WTC11 (cell line): ENCODE measurements at regions not wholly inside any gene's neighbourhood (a gene's known extent, or its start where the extent isn't known, plus 50 kb on each side); places are given as distances from the start of the nearest gene placed in this dataset.

Experiments used
- ATAC-seq: fragments of 200-7000 bp; cut with Tn5 transposase; 2 replicates; pipeline ENCODE4 v1.10.0; 2021; ENCODE audit warnings: mild to moderate bottlenecking, moderate library complexity
- CTCF ChIA-PET: fragments of 300-600 bp; sonication (Branson Sonifier 250); formaldehyde crosslinking; loops from one replicate; lab custom pipeline; 2021; ENCODE audit warnings: antibody characterized with exemption; lab: Charles Lee
- POLR2A ChIA-PET: fragments of 350-600 bp; sonication (Branson Sonifier 250); formaldehyde crosslinking; loops from one replicate; lab custom pipeline; 2021; ENCODE audit warnings: antibody characterized with exemption; lab: Charles Lee
- DNase-seq: peaks from one replicate; pipeline ENCODE4 v3.0.0; 2021; ENCODE audit warnings: low spot score
- H3K27ac Mint-ChIP-seq: 2 replicates; pipeline ENCODE4 v1.8.0; 2021; ENCODE audit warnings: mixed read lengths
- H3K27me3 Mint-ChIP-seq: 2 replicates; pipeline ENCODE4 v1.8.0; 2021; ENCODE audit warnings: low read depth, mild to moderate bottlenecking, moderate library complexity, mixed read lengths
- H3K36me3 Mint-ChIP-seq: 2 replicates; pipeline ENCODE4 v1.8.0; 2021; ENCODE audit warnings: mixed read lengths
- H3K4me1 Mint-ChIP-seq: 2 replicates; pipeline ENCODE4 v1.8.0; 2022; ENCODE audit warnings: mixed read lengths
- H3K4me3 Mint-ChIP-seq: 2 replicates; pipeline ENCODE4 v1.8.0; 2021; ENCODE audit warnings: mild to moderate bottlenecking, moderate library complexity, mixed read lengths
- H3K9me3 Mint-ChIP-seq: 2 replicates; pipeline ENCODE4 v1.8.0; 2021; ENCODE audit warnings: mixed read lengths
- ATF1 ChIP-seq: sonication (generic); formaldehyde crosslinking; IDR thresholded peaks from 2 replicates; pipeline ENCODE4 v1.8.1; 2023; ENCODE audit warnings: mild to moderate bottlenecking, moderate library complexity, missing genetic modification reagents
- CTCF ChIP-seq: fragments of 200-600 bp; IDR thresholded peaks from 2 replicates; pipeline ENCODE4 v1.8.0; 2022; ENCODE audit warnings: antibody characterized with exemption
- E2F5 ChIP-seq: sonication (generic); formaldehyde crosslinking; IDR thresholded peaks from 2 replicates; pipeline ENCODE4 v1.8.1; 2022; ENCODE audit warnings: mild to moderate bottlenecking, moderate library complexity, missing genetic modification reagents
- ELF4 ChIP-seq: sonication (generic); formaldehyde crosslinking; IDR thresholded peaks from 2 replicates; pipeline ENCODE4 v1.8.1; 2022; ENCODE audit warnings: low read depth, mild to moderate bottlenecking, moderate library complexity, missing genetic modification reagents
- ETV6 ChIP-seq: sonication (generic); formaldehyde crosslinking; IDR thresholded peaks from 2 replicates; pipeline ENCODE4 v1.8.1; 2022; ENCODE audit warnings: mild to moderate bottlenecking, missing genetic modification reagents
- FOXP1 ChIP-seq: sonication (generic); formaldehyde crosslinking; IDR thresholded peaks from 2 replicates; pipeline ENCODE4 v1.8.0; 2022; ENCODE audit warnings: missing genetic modification reagents, mild to moderate bottlenecking, moderate library complexity, borderline replicate concordance
- GTF2I ChIP-seq: fragments of 250-450 bp; sonication (Bioruptor Pico); conservative IDR thresholded peaks from 2 replicates; pipeline ENCODE4 v1.4.0; 2021; ENCODE audit warnings: mild to moderate bottlenecking
- NFATC4 ChIP-seq: fragments of 250-450 bp; sonication (Bioruptor Pico); IDR thresholded peaks from 2 replicates; pipeline ENCODE4 v1.9.0; 2021; ENCODE audit warnings: mild to moderate bottlenecking
- NFYB ChIP-seq: sonication (generic); formaldehyde crosslinking; conservative IDR thresholded peaks from 2 replicates; pipeline ENCODE4 v1.8.0; 2022; ENCODE audit warnings: low read depth, missing genetic modification reagents
- NR2C2 ChIP-seq: sonication (generic); formaldehyde crosslinking; IDR thresholded peaks from 2 replicates; pipeline ENCODE4 v1.8.0; 2022; ENCODE audit warnings: mild to moderate bottlenecking, missing genetic modification reagents
- PRRX2 ChIP-seq: fragments of 250-450 bp; sonication (Bioruptor Pico); IDR thresholded peaks from 2 replicates; pipeline ENCODE4 v1.8.0; 2021; ENCODE audit warnings: mild to moderate bottlenecking
- SP1 ChIP-seq: sonication (generic); formaldehyde crosslinking; conservative IDR thresholded peaks from 2 replicates; pipeline ENCODE4 v1.8.1; 2022; ENCODE audit warnings: missing genetic modification reagents
- STAT6 ChIP-seq: sonication (generic); formaldehyde crosslinking; conservative IDR thresholded peaks from 2 replicates; pipeline ENCODE4 v1.8.1; 2023; ENCODE audit warnings: mild to moderate bottlenecking, low read depth, missing genetic modification reagents, moderate library complexity
- ZBTB21 ChIP-seq: sonication (generic); formaldehyde crosslinking; IDR thresholded peaks from 2 replicates; pipeline ENCODE4 v1.8.1; 2023; ENCODE audit warnings: mild to moderate bottlenecking, missing genetic modification reagents, borderline replicate concordance
- ZNF219 ChIP-seq: sonication (generic); formaldehyde crosslinking; IDR thresholded peaks from 2 replicates; pipeline ENCODE4 v1.8.0; 2023; ENCODE audit warnings: missing genetic modification reagents, mild to moderate bottlenecking, borderline replicate concordance
- ZNF396 ChIP-seq: fragments of 250-450 bp; sonication (Bioruptor Pico); IDR thresholded peaks from 2 replicates; pipeline ENCODE4 v1.8.0; 2021; ENCODE audit warnings: mild to moderate bottlenecking, moderate library complexity, borderline replicate concordance
- ZNF532 ChIP-seq: fragments of 250-450 bp; sonication (Bioruptor Pico); IDR thresholded peaks from 2 replicates; pipeline ENCODE4 v1.9.0; 2021; ENCODE audit warnings: mild to moderate bottlenecking, borderline replicate concordance
- ZSCAN18 ChIP-seq: fragments of 250-450 bp; sonication (Bioruptor Pico); IDR thresholded peaks from 2 replicates; pipeline ENCODE4 v2.1.2; 2022; ENCODE audit warnings: mild to moderate bottlenecking, moderate library complexity

- TF ChIP-seq NFYB (CRISPR knock-in tag) (no peak), CTCF (no peak)
Measured at GRCh38 chr9:90107040-90107725, 502.4 kb downstream of the GADD45G start (continued).

GRCh38 chr9:90107726-90108655, 503.2 kb downstream of the GADD45G start:
- no peak for DNase-seq
- no peak overlapping the region for H3K27ac Mint-ChIP-seq
- H3K27me3 Mint-ChIP-seq, result no peaks in the 10 kb centered on the region
- H3K4me1 Mint-ChIP-seq, result no peaks in the 10 kb centered on the region
- no peaks in the 10 kb centered on the region for H3K36me3 Mint-ChIP-seq
- H3K9me3 Mint-ChIP-seq, result peaks cover 12% of the 10 kb centered on the region
- no peak for ATAC-seq
- H3K4me3 Mint-ChIP-seq, result no peak overlapping the region
- ChIA-PET CTCF (interaction anchor here (1.5 to 3.5 kb wide), 2 partner anchors 505 to 515 kb away, joined by 4 to 20 read pairs; no protein-coding TSS in a partner anchor), POLR2A (no interaction called here)
- TF ChIP-seq NFATC4 (CRISPR knock-in tag), result no peak
- TF ChIP-seq CTCF, result no peak
- TF ChIP-seq ZNF396, result no peak
- no peak for TF ChIP-seq ATF1 (CRISPR knock-in tag)
- TF ChIP-seq FOXP1 (CRISPR knock-in tag), result no peak
- no peak for TF ChIP-seq ELF4 (CRISPR knock-in tag)
- TF ChIP-seq E2F5, result no peak
- TF ChIP-seq NR2C2 (CRISPR knock-in tag), result no peak
- no peak for TF ChIP-seq GTF2I

GRCh38 chr9:90112788-90113187, 508.0 kb downstream of the GADD45G start:
- ChIA-PET CTCF (interaction anchor here (2.2 kb wide), 1 partner anchor 519 kb away, joined by 8 read pairs; no protein-coding TSS in a partner anchor), POLR2A (no interaction called here)
- H3K27me3 Mint-ChIP-seq, result no peaks in the 10 kb centered on the region; the same call in 1 of the 2 replicates
- no peak for DNase-seq
- H3K36me3 Mint-ChIP-seq, result no peaks in the 10 kb centered on the region
- H3K4me1 Mint-ChIP-seq, result no peaks in the 10 kb centered on the region
- H3K9me3 Mint-ChIP-seq, result peaks cover 12% of the 10 kb centered on the region
- H3K27ac Mint-ChIP-seq, result no peak overlapping the region
- ATAC-seq, result no peak
- H3K4me3 Mint-ChIP-seq, result no peak overlapping the region
- TF ChIP-seq ZBTB21 (CRISPR knock-in tag), result no peak
- TF ChIP-seq ZSCAN18 (CRISPR knock-in tag), result no peak
- no peak for TF ChIP-seq ATF1 (CRISPR knock-in tag)
- TF ChIP-seq SP1 (CRISPR knock-in tag), result no peak
- TF ChIP-seq ETV6 (CRISPR knock-in tag), result no peak
- TF ChIP-seq PRRX2 (CRISPR knock-in tag), result no peak
- no peak for TF ChIP-seq ZNF532 (CRISPR knock-in tag)
- no peak for TF ChIP-seq NR2C2 (CRISPR knock-in tag)
- TF ChIP-seq STAT6 (CRISPR knock-in tag), result no peak
- no peak for TF ChIP-seq ZNF219 (CRISPR knock-in tag)
